Cardiac muscle cell (in vitro differentiated cells and primary cell): ENCODE measurements at regions not wholly inside any gene's neighbourhood (a gene's known extent, or its start where the extent isn't known, plus 50 kb on each side); places are given as distances from the start of the nearest gene placed in this dataset.

Experiments used
- DNase-seq, 2 donors: peaks; one replicate each; pipeline versions ENCODE4 v3.0.0 to v3.0.0-alpha.2; 2010 to 2017; ENCODE audit warnings: low read depth in 1 of 2, low spot score in 1 of 2
- H3K27ac ChIP-seq: fragments of 200-600 bp; sonication (generic); 2 replicates; pipeline ENCODE4 v1.5.1; 2016
- H3K27me3 ChIP-seq: fragments of 200-600 bp; sonication (generic); 2 replicates; pipeline ENCODE4 v1.6.0; 2016; ENCODE audit warnings: control low read depth
- H3K36me3 ChIP-seq: fragments of 200-600 bp; sonication (generic); 2 replicates; pipeline ENCODE4 v1.5.1; 2016; ENCODE audit warnings: control low read depth
- H3K4me1 ChIP-seq: fragments of 200-600 bp; sonication (generic); 2 replicates; pipeline ENCODE4 v1.8.1; 2017; ENCODE audit warnings: low read depth, mild to moderate bottlenecking, mixed run types
- H3K4me3 ChIP-seq: fragments of 200-600 bp; sonication (generic); 2 replicates; pipeline ENCODE4 v1.5.1; 2016; ENCODE audit warnings: mild to moderate bottlenecking
- H3K9me3 ChIP-seq: fragments of 200-600 bp; sonication (generic); 2 replicates; pipeline ENCODE4 v1.5.1; 2017; ENCODE audit warnings: low read depth, mild to moderate bottlenecking, control low read depth
- TF ChIP-seq, protein P1 (sequence below): IDR thresholded peaks from 2 replicates; pipeline ENCODE4 v1.5.1; 2012; ENCODE audit warnings: low read depth, mild to moderate bottlenecking, low read length

DNA sequence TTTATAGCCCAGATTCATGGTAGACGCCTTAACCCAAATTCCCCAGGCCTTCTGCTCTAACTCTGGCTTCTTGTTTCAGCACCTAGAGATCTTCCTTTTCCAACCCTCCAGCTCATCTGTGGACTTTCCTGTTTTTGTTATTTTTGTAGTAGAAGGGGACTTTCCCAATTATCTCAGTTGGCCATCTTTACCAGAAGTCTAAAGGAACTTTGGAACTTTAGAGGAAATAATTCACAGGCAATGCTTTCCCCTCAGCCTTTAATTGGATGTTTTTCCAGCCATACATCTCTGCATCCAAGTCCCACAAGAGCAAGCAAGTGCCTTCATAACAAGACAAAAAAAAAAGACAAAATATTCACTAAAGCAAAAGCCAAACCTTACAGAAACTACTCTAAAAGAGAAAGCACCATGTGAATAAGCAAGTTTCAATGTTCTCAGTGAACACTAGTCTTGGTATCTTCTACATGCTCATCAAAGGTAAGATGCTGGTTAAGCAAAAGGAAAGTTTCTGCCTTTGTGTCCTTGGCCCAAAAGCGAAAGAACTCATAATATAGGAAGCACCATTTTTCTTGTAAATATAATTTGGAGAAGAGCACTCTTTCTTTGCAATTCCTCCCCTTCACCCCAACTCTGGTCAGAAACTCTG lies 377.3 kb downstream of the SETD4 start:
- H3K27ac ChIP-seq, result no peak overlapping the region
- H3K36me3 ChIP-seq, result no peaks in the 10 kb centered on the region
- DNase-seq, result peak in 1 of 2 donors; percentile 16
- H3K27me3 ChIP-seq, result peaks cover 10% of the 10 kb centered on the region
- H3K4me3 ChIP-seq, result no peak overlapping the region
- TF ChIP-seq, protein P1, sequence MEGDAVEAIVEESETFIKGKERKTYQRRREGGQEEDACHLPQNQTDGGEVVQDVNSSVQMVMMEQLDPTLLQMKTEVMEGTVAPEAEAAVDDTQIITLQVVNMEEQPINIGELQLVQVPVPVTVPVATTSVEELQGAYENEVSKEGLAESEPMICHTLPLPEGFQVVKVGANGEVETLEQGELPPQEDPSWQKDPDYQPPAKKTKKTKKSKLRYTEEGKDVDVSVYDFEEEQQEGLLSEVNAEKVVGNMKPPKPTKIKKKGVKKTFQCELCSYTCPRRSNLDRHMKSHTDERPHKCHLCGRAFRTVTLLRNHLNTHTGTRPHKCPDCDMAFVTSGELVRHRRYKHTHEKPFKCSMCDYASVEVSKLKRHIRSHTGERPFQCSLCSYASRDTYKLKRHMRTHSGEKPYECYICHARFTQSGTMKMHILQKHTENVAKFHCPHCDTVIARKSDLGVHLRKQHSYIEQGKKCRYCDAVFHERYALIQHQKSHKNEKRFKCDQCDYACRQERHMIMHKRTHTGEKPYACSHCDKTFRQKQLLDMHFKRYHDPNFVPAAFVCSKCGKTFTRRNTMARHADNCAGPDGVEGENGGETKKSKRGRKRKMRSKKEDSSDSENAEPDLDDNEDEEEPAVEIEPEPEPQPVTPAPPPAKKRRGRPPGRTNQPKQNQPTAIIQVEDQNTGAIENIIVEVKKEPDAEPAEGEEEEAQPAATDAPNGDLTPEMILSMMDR, result no peak
- H3K4me1 ChIP-seq, result no peaks in the 10 kb centered on the region
- no peaks in the 10 kb centered on the region for H3K9me3 ChIP-seq

DNA sequence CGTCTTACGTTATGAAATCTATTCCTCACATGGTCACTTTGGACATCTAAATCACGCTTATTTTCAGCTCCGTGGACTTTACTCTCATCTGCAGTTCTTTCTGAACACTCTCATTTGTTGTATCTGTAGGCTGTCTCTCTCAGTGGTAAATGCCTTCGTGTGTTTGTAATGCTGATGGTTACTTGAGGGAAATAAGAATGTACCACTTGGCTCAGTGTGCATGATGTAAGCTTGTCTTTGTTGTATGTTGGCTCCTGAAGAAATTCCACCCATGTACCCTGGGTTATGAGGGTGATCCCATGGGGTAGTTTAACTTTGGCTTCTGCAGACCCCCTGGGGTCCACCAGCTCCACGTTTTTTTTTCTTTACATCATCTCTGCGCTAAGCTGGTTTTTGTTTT lies 378.4 kb downstream of the SETD4 start:
- Histone ChIP-seq H3K4me1 (no peaks in the 10 kb centered on the region), H3K27ac (no peak overlapping the region), H3K4me3 (no peak overlapping the region), H3K36me3 (no peaks in the 10 kb centered on the region), H3K27me3 (peaks cover 10% of the 10 kb centered on the region), H3K9me3 (no peaks in the 10 kb centered on the region)
- TF ChIP-seq, protein P1, result no peak
- no peak for DNase-seq

DNA sequence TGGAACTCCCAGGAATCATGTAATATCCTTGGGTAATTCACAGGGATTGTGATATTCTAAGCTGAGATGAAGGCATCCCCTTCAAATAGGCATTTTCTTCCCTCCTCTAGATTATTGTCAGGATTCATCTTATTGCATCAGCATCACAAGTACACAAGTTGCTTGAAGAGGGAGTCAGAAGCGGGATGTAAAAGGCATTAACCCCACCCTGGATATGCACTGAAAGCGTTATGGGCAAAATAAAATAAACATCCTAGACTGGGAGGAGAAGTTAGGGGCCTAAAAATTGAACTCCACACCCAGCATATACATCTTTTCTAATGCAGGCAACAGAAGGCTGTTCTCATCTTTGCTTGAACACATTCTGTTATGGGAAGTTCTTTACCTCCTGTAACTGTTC lies 381.2 kb downstream of the SETD4 start:
- Histone ChIP-seq H3K36me3 (no peaks in the 10 kb centered on the region), H3K9me3 (no peaks in the 10 kb centered on the region), H3K4me1 (no peaks in the 10 kb centered on the region), H3K27ac (no peak overlapping the region), H3K4me3 (no peak overlapping the region), H3K27me3 (peaks cover 3% of the 10 kb centered on the region)
- TF ChIP-seq, protein P1, result no peak
- DNase-seq, result no peak

DNA sequence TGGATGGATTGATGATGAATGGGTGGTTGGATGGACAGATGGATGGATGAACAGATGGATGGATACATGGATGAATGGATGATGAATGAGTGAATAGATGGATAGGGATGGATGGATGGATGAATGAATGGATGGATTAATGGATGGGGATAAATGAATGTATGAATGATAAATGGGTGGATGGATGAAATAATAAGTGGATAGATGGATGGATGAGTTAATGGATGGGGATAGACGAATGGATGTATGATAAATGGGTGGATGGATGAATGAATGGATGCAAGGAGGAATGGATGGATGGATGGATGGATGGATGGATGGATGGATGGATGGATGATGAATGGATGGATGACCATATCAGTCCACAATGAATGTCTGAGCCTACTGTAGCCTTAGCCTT lies 381.9 kb downstream of the SETD4 start:
- Histone ChIP-seq H3K9me3 (no peaks in the 10 kb centered on the region), H3K4me3 (no peak overlapping the region), H3K4me1 (no peaks in the 10 kb centered on the region), H3K36me3 (no peaks in the 10 kb centered on the region), H3K27me3 (peaks cover 3% of the 10 kb centered on the region), H3K27ac (no peak overlapping the region)
- DNase-seq, result no peak
- TF ChIP-seq, protein P1, result no peak

DNA sequence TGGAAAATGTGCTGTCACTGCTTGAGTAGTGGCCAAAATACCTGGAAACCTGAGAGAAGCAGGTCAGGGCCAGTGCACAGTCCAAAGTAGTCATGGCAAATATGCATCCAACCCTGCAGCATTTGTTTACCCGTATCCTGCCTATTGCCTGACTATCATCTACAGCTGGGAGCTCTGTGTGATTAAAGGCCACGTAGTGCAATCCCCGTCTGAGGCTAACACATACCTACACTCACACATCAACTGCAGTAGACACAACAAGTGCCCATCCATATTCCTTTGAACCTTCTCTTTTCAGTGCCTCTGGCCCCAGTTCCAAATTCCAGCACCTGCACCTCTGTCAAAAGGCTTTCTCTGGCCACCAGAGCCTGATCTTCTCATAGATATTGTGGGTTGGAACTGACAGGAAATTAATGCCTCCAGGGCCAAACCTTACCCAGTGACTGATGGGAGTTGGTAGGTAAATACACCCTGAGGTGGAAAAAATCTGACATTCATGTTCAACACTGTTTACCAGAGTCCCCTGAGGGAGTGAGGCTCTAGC lies 383.0 kb downstream of the SETD4 start:
- Histone ChIP-seq H3K27ac (no peak overlapping the region), H3K27me3 (peaks cover 3% of the 10 kb centered on the region), H3K4me3 (no peak overlapping the region), H3K36me3 (no peaks in the 10 kb centered on the region), H3K4me1 (no peaks in the 10 kb centered on the region), H3K9me3 (no peaks in the 10 kb centered on the region)
- no peak for DNase-seq
- TF ChIP-seq, protein P1, result no peak
